Activated T-cell treated with anti-CD3 and anti-CD28 coated beads for 4 hours (primary cell): ENCODE measurements at regions not wholly inside any gene's neighbourhood (a gene's known extent, or its start where the extent isn't known, plus 50 kb on each side); places are given as distances from the start of the nearest gene placed in this dataset.

Experiments
- DNase-seq: peaks from one replicate; pipeline ENCODE4 v3.0.0-alpha.2; 2020

GRCh38 chr3:177979703-177980102 is 556.5 kb upstream of the KCNMB2 start:
- DNase-seq = no peak

GRCh38 chr3:177981576-177981975 is 554.7 kb upstream of the KCNMB2 start:
- DNase-seq = no peak

GRCh38 chr3:177982034-177982433 is 554.2 kb upstream of the KCNMB2 start:
- no peak for DNase-seq

GRCh38 chr3:177983320-177983719 is 552.9 kb upstream of the KCNMB2 start:
- no peak for DNase-seq

GRCh38 chr3:177992993-177993970 is 543.0 kb upstream of the KCNMB2 start:
- no peak for DNase-seq

- DNase-seq = no peak
Measured at GRCh38 chr3:177994976-177995375, 541.3 kb upstream of the KCNMB2 start.

GRCh38 chr3:177995381-177996085 is 540.7 kb upstream of the KCNMB2 start:
- no peak for DNase-seq

- no peak for DNase-seq
Measured at GRCh38 chr3:178001670-178002101, 534.5 kb upstream of the KCNMB2 start.

GRCh38 chr3:178002113-178002512 is 534.1 kb upstream of the KCNMB2 start:
- no peak for DNase-seq

- DNase-seq = no peak
Measured at GRCh38 chr3:178003756-178004155, 532.5 kb upstream of the KCNMB2 start.

GRCh38 chr3:178005961-178006360 is 530.3 kb upstream of the KCNMB2 start:
- no peak for DNase-seq

- no peak for DNase-seq
Measured at GRCh38 chr3:178010306-178010705, 525.9 kb upstream of the KCNMB2 start.

GRCh38 chr3:178019645-178020044 is 516.6 kb upstream of the KCNMB2 start:
- no peak for DNase-seq

GRCh38 chr3:178022599-178022998 is 513.6 kb upstream of the KCNMB2 start:
- DNase-seq = no peak

GRCh38 chr3:178028933-178029332 is 507.3 kb upstream of the KCNMB2 start:
- DNase-seq = no peak

GRCh38 chr3:178036451-178037144 is 499.6 kb upstream of the KCNMB2 start:
- DNase-seq = no peak

- no peak for DNase-seq
Measured at GRCh38 chr3:178041931-178042330, 494.3 kb upstream of the KCNMB2 start.

- no peak for DNase-seq
Measured at GRCh38 chr3:178042376-178042775, 493.9 kb upstream of the KCNMB2 start.

GRCh38 chr3:178043084-178043483 is 493.2 kb upstream of the KCNMB2 start:
- no peak for DNase-seq

GRCh38 chr3:178044320-178044719 is 491.9 kb upstream of the KCNMB2 start:
- DNase-seq = no peak

- DNase-seq = no peak
Measured at GRCh38 chr3:178047496-178047895, 488.7 kb upstream of the KCNMB2 start.

- no peak for DNase-seq
Measured at GRCh38 chr3:178048768-178049167, 487.5 kb upstream of the KCNMB2 start.

- no peak for DNase-seq
Measured at GRCh38 chr3:178054471-178054870, 481.8 kb upstream of the KCNMB2 start.
